A673 (cell line): ENCODE measurements at regions not wholly inside any gene's neighbourhood (a gene's known extent, or its start where the extent isn't known, plus 50 kb on each side); places are given as distances from the start of the nearest gene placed in this dataset.

ENCODE experiments used
- BruUV-seq: library from RNA; stranded (reverse); fragments of 400-500 nt; replicated peaks from 2 replicates; lab custom pipeline; 2021; lab: Mats Ljungman, UMichigan
- CTCF ChIA-PET: fragments of 300-600 bp; sonication (Branson Sonifier 250); formaldehyde crosslinking; loops from one replicate; lab custom pipeline; 2022; ENCODE audit warnings: antibody characterized with exemption; lab: Charles Lee
- POLR2A ChIA-PET: fragments of 300-600 bp; sonication (Branson Sonifier 250); formaldehyde crosslinking; loops from one replicate; lab custom pipeline; 2022; ENCODE audit warnings: antibody characterized with exemption; ENCODE audit not compliant: low non-redundant PET; lab: Charles Lee
- DNase-seq: peaks from one replicate; pipeline ENCODE4 v3.0.0-alpha.2; 2015; ENCODE audit warnings: low spot score
- H3K27ac ChIP-seq: fragments of 200-600 bp; sonication (generic); 2 replicates; pipeline ENCODE4 v1.5.1; 2016; ENCODE audit warnings: mixed run types, low read depth, mild to moderate bottlenecking, mixed read lengths, antibody characterized with exemption, low read length; ENCODE audit not compliant: poor library complexity, severe bottlenecking
- H3K27me3 ChIP-seq: fragments of 200-600 bp; sonication (generic); replicated peaks from 2 replicates; pipeline ENCODE4 v1.6.1; 2017; ENCODE audit warnings: mixed run types, low read depth, mild to moderate bottlenecking, mixed read lengths, antibody characterized with exemption, low read length; ENCODE audit not compliant: insufficient read depth, poor library complexity
- H3K36me3 ChIP-seq: fragments of 200-600 bp; sonication (generic); 2 replicates; pipeline ENCODE4 v1.6.1; 2016; ENCODE audit warnings: mixed run types, mild to moderate bottlenecking, mixed read lengths, antibody characterized with exemption, low read length; ENCODE audit not compliant: insufficient read depth, poor library complexity, severe bottlenecking
- H3K4me1 ChIP-seq: fragments of 200-600 bp; sonication (generic); 2 replicates; pipeline ENCODE4 v1.6.1; 2017; ENCODE audit warnings: mixed run types, mild to moderate bottlenecking, mixed read lengths, antibody characterized with exemption, low read length; ENCODE audit not compliant: insufficient read depth, poor library complexity, severe bottlenecking
- H3K4me3 ChIP-seq: fragments of 200-600 bp; sonication (generic); 2 replicates; pipeline ENCODE4 v1.5.1; 2016; ENCODE audit warnings: low read depth, mixed run types, mild to moderate bottlenecking, mixed read lengths, low read length; ENCODE audit not compliant: poor library complexity, severe bottlenecking
- H3K9me3 ChIP-seq: fragments of 200-600 bp; sonication (generic); 2 replicates; pipeline ENCODE4 v1.6.1; 2016; ENCODE audit warnings: mixed run types, low read depth, mild to moderate bottlenecking, mixed read lengths, antibody characterized with exemption, low read length; ENCODE audit not compliant: poor library complexity, severe bottlenecking
- EZH2 ChIP-seq: fragments of 200-600 bp; sonication (generic); IDR thresholded peaks from 2 replicates; pipeline ENCODE4 v1.6.1; 2017; ENCODE audit warnings: borderline replicate concordance, low read depth, mild to moderate bottlenecking, mixed read lengths, antibody characterized with exemption, low read length; ENCODE audit not compliant: poor library complexity, severe bottlenecking
- intact Hi-C: fragments of 100-400 bp; cut with micrococcal nuclease; formaldehyde crosslinking; loops from one replicate; pipeline ENCODE4 v1.10.0; 2022; ENCODE audit not compliant: unreplicated experiment
- TF ChIP-seq, protein P1 (sequence below): fragments of 300-800, 200-600 bp; sonication (generic); conservative IDR thresholded peaks from 2 replicates; pipeline ENCODE4 v1.5.1; 2017; ENCODE audit warnings: low read depth, mild to moderate bottlenecking, antibody characterized with exemption, low read length, moderate library complexity, mixed read lengths

DNA sequence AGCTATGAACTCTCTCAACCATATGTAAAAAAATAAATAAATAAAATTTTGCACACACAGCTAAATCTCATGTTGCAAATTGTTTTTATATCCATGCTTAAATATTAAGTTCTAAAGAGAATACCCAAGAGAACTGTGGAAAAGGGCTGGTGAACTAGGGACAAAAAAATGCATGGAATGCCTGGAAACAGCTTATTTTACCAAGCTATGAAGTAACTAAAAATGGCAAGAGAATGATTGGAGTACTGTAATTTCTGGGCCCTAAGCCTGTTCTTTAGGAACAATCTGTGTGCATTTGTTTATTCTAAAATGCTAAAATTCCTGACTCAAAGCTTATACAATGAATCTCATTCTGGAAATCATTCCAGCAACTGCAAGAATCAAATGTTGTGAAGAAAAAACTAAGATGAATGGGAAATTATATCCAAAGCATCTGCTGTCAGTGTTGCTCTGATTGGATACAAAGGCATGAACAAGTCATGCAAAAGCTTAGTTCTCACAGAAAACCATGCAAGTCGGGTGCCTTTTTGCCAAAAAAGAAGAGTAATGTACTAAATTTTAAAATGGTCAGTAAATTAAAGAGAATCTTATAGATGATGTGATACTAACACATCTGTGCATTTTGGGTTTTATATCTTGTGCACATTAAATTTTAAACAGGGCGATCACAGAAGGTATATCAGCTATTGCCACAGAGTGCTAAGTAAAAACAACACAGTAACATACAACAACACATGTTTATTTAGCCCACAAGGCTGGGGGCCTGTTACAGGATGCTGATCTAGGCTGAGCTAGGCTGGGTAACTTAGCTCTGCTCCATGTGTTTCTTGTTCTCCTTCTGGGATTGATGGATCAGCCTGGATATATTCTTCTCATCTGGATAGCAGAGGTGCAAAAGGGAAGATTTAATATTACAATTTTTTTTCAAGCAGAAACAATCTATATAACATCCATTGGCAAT lies 453.5 kb upstream of the SEMA3A start:
- Histone ChIP-seq H3K27ac (no peak overlapping the region), H3K4me3 (no peak overlapping the region), H3K36me3 (no peaks in the 10 kb centered on the region), H3K9me3 (no peaks in the 10 kb centered on the region), H3K27me3 (no peaks in the 10 kb centered on the region), H3K4me1 (peaks cover 8% of the 10 kb centered on the region)
- no TSS peak for BruUV-seq
- CTCF ChIA-PET: no interaction called here
- DNase-seq: peak; percentile 22
- no peak for TF ChIP-seq EZH2
- TF ChIP-seq, protein P1, sequence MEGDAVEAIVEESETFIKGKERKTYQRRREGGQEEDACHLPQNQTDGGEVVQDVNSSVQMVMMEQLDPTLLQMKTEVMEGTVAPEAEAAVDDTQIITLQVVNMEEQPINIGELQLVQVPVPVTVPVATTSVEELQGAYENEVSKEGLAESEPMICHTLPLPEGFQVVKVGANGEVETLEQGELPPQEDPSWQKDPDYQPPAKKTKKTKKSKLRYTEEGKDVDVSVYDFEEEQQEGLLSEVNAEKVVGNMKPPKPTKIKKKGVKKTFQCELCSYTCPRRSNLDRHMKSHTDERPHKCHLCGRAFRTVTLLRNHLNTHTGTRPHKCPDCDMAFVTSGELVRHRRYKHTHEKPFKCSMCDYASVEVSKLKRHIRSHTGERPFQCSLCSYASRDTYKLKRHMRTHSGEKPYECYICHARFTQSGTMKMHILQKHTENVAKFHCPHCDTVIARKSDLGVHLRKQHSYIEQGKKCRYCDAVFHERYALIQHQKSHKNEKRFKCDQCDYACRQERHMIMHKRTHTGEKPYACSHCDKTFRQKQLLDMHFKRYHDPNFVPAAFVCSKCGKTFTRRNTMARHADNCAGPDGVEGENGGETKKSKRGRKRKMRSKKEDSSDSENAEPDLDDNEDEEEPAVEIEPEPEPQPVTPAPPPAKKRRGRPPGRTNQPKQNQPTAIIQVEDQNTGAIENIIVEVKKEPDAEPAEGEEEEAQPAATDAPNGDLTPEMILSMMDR: no peak
- POLR2A ChIA-PET: no interaction called here
- intact Hi-C loops: no loop called here

DNA sequence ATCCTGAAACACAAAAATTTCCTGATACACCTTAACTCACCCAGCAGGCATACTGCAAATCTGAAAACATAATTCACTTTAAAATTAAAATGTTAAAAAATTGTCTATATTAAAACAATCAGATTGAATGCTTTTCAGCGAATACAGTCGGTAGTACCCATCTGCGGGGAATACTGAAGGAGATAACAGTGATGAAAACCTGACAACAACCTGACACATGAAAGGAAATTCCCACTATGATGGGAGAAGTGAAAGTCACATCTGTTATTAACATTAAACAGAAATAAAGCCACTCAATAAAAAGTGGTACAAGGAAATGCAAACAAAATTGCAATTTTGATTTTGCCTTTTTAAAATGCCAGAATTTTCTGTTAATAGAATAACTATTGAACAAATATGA lies 448.0 kb upstream of the SEMA3A start:
- BruUV-seq: no TSS peak
- CTCF ChIA-PET: no interaction called here
- no peak overlapping the region for H3K4me3 ChIP-seq

DNA sequence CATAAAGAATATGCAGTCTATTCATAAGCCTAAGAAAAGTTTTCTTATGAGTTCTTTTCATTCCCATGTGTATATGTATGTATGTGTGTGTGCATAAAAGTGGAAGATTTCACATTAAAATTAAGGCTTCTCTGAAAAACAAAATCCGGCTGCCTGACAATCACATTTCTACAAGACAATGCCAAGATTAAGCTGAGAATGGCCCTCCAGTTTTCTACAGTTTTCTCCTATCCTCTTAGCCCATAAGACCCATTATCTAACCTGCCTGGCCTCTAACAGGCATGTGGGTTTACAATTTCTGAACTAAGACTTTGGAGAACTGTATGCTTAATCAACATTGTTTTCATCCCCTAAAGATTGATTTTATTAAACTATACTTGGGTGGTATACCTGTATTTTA lies 446.0 kb upstream of the SEMA3A start:
- no peak overlapping the region for H3K4me3 ChIP-seq
- CTCF ChIA-PET: no interaction called here
- H3K36me3 ChIP-seq: no peaks in the 10 kb centered on the region
- H3K4me1 ChIP-seq: peaks cover 15% of the 10 kb centered on the region
- no peak overlapping the region for H3K27ac ChIP-seq
- H3K27me3 ChIP-seq: no peaks in the 10 kb centered on the region
- POLR2A ChIA-PET: no interaction called here
- DNase-seq: no peak
- no TSS peak for BruUV-seq
- H3K9me3 ChIP-seq: peaks cover 4% of the 10 kb centered on the region
- TF ChIP-seq EZH2: no peak
- TF ChIP-seq, protein P1: no peak
- intact Hi-C loops: no loop called here

More for the DNA sequence above, 448.0 kb upstream of the SEMA3A start:
- intact Hi-C loops: no loop called here
- DNase-seq: no peak
- POLR2A ChIA-PET: no interaction called here
- TF ChIP-seq, protein P1: no peak
- TF ChIP-seq EZH2: no peak
- Histone ChIP-seq H3K4me1 (peaks cover 16% of the 10 kb centered on the region), H3K36me3 (no peaks in the 10 kb centered on the region), H3K27ac (no peak overlapping the region), H3K27me3 (no peaks in the 10 kb centered on the region), H3K9me3 (no peaks in the 10 kb centered on the region)
